ENCODE measurements at regions not wholly inside any gene's neighbourhood (a gene's known extent, or its start where the extent isn't known, plus 50 kb on each side); places are given as distances from the start of the nearest gene placed in this dataset.

- TF ChIP-seq, protein P1, sequence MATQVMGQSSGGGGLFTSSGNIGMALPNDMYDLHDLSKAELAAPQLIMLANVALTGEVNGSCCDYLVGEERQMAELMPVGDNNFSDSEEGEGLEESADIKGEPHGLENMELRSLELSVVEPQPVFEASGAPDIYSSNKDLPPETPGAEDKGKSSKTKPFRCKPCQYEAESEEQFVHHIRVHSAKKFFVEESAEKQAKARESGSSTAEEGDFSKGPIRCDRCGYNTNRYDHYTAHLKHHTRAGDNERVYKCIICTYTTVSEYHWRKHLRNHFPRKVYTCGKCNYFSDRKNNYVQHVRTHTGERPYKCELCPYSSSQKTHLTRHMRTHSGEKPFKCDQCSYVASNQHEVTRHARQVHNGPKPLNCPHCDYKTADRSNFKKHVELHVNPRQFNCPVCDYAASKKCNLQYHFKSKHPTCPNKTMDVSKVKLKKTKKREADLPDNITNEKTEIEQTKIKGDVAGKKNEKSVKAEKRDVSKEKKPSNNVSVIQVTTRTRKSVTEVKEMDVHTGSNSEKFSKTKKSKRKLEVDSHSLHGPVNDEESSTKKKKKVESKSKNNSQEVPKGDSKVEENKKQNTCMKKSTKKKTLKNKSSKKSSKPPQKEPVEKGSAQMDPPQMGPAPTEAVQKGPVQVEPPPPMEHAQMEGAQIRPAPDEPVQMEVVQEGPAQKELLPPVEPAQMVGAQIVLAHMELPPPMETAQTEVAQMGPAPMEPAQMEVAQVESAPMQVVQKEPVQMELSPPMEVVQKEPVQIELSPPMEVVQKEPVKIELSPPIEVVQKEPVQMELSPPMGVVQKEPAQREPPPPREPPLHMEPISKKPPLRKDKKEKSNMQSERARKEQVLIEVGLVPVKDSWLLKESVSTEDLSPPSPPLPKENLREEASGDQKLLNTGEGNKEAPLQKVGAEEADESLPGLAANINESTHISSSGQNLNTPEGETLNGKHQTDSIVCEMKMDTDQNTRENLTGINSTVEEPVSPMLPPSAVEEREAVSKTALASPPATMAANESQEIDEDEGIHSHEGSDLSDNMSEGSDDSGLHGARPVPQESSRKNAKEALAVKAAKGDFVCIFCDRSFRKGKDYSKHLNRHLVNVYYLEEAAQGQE (IDR thresholded peaks at IDR 0.05; ENCODE audit: low read depth) = no peak
These were observed 199.2 kb upstream of the C11orf87 start (continued) for GRCh38 chr11:109222761-109223160.

DNA sequence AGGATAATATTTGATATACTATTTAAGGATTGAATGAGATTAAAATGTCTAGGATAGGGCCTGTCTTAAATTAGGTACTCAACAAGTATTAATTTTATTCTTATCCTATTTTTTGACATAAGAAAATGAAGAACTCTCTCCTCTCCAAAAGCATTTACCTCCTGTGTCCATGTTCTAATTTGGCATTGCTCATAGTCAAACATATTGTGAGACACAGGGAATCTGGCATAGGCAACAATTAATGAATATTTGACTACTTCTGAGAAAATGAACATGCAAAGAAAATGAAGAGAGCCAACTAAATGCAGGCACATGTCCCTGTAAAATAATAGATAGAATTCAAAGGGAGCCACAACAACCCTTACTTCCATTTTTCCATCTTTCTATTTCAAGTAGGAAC lies 198.5 kb upstream of the C11orf87 start:
- no peak overlapping the region for H3K4me3 ChIP-seq (replicated peaks in 1 of 2; ENCODE audit: low read depth in 1 of 2, low read length in 2 of 2)
- H4K20me1 ChIP-seq (ENCODE audit: insufficient read depth) = no peaks in the 10 kb centered on the region
- H3K27ac ChIP-seq (ENCODE audit: low read depth, low read length) = no peak overlapping the region
- intact Hi-C loops (cut with micrococcal nuclease) = no loop called here
- POLR2A ChIA-PET = no interaction called here
- ATAC-seq = no peak
- BruUV-seq (replicated peaks) = no TSS peak
- H3K4me2 ChIP-seq (ENCODE audit: low read length) = no peak overlapping the region
- no peaks in the 10 kb centered on the region for H3K27me3 ChIP-seq (ENCODE audit: insufficient read depth, low read length)
- H3K9me2 ChIP-seq (ENCODE audit: insufficient read depth) = no peaks in the 10 kb centered on the region
- CTCF ChIA-PET = no interaction called here
- DNase-seq (ENCODE audit: low read depth, low spot score) = no peak
- no peaks in the 10 kb centered on the region for H3K4me1 ChIP-seq (ENCODE audit: control insufficient read depth in 1 of 2, insufficient read depth in 2 of 2, low read length in 2 of 2)
- TF ChIP-seq POLR2AphosphoS5 (IDR thresholded peaks at IDR 0.05; ENCODE audit: low read depth, low read length) = no peak
- no peak for TF ChIP-seq POLR2A (IDR thresholded peaks at IDR 0.05; ENCODE audit: borderline replicate concordance, extremely low read depth, insufficient read depth, insufficient read length)
- no peak for TF ChIP-seq FOSL1 (IDR thresholded peaks at IDR 0.05; ENCODE audit: low read depth)
- TF ChIP-seq MAX (IDR thresholded peaks at IDR 0.05) = no peak
- no peaks in the 10 kb centered on the region for H3K9me3 ChIP-seq (ENCODE audit: control insufficient read depth in 1 of 2, insufficient read depth in 1 of 2, low read depth in 1 of 2, low read length in 2 of 2)
- H3K9ac ChIP-seq (ENCODE audit: low read length) = no peak overlapping the region
- H3K79me2 ChIP-seq (ENCODE audit: insufficient read depth, low read length) = no peaks in the 10 kb centered on the region
- RAD21 ChIA-PET (ENCODE audit: low non-redundant PET in 1 of 2, low total read pairs in 2 of 2, uncharacterized antibody in 2 of 2, unreplicated experiment in 2 of 2) = no interaction called here
- no peak overlapping the region for H2AFZ ChIP-seq (ENCODE audit: low read depth, low read length, poor library complexity, severe bottlenecking)
- no peaks in the 10 kb centered on the region for H3K36me3 ChIP-seq (ENCODE audit: control insufficient read depth in 1 of 2, insufficient read depth in 2 of 2, low read length in 2 of 2)
